8988T (cell line): ENCODE measurements at regions not wholly inside any gene's neighbourhood (a gene's known extent, or its start where the extent isn't known, plus 50 kb on each side); places are given as distances from the start of the nearest gene placed in this dataset.
A peak's percentile ranks its signal among the peaks of the same experiment; 100 is the strongest.
"Not testable (repeated sequence)": the region's sequence is repeated elsewhere in the genome, so short reads cannot be mapped to it uniquely, and the experiment has no call there.

ENCODE experiments used
- DNase-seq: peaks from one replicate; pipeline ENCODE4 v3.0.0; 2011

- DNase-seq: no peak
Observed at GRCh38 chr6:163774485-163774884, 360.0 kb downstream of the QKI start.

GRCh38 chr6:163773646-163774045 lies 359.1 kb downstream of the QKI start:
- no peak for DNase-seq

- DNase-seq: no peak
Observed at GRCh38 chr6:163772701-163773100, 358.2 kb downstream of the QKI start.

GRCh38 chr6:163771180-163771579 lies 356.7 kb downstream of the QKI start:
- DNase-seq: no peak

- DNase-seq: no peak
Observed at GRCh38 chr6:163768905-163769304, 354.4 kb downstream of the QKI start.

- DNase-seq: no peak
Observed at GRCh38 chr6:163766936-163767335, 352.4 kb downstream of the QKI start.

- DNase-seq: no peak
Observed at GRCh38 chr6:163765335-163765734, 350.8 kb downstream of the QKI start.

GRCh38 chr6:163764565-163764964 lies 350.0 kb downstream of the QKI start:
- DNase-seq: no peak

GRCh38 chr6:163761481-163761880 lies 347.0 kb downstream of the QKI start:
- no peak for DNase-seq

- no peak for DNase-seq
Observed at GRCh38 chr6:163760860-163761259, 346.3 kb downstream of the QKI start.

- no peak for DNase-seq
Observed at GRCh38 chr6:163759542-163759941, 345.0 kb downstream of the QKI start.

GRCh38 chr6:163757520-163757919 lies 343.0 kb downstream of the QKI start:
- no peak for DNase-seq

GRCh38 chr6:163756079-163756478 lies 341.6 kb downstream of the QKI start:
- no peak for DNase-seq

- DNase-seq: no peak
Observed at GRCh38 chr6:163754866-163755265, 340.3 kb downstream of the QKI start.

GRCh38 chr6:163753430-163753829 lies 338.9 kb downstream of the QKI start:
- DNase-seq: no peak

GRCh38 chr6:163752446-163752845 lies 337.9 kb downstream of the QKI start:
- no peak for DNase-seq

- DNase-seq: no peak
Observed at GRCh38 chr6:163751032-163751525, 336.6 kb downstream of the QKI start.

- no peak for DNase-seq
Observed at GRCh38 chr6:163750431-163751031, 336.0 kb downstream of the QKI start.

GRCh38 chr6:163748886-163749285 lies 334.4 kb downstream of the QKI start:
- DNase-seq: no peak

GRCh38 chr6:163748036-163748435 lies 333.5 kb downstream of the QKI start:
- DNase-seq: no peak

GRCh38 chr6:163747058-163747457 lies 332.5 kb downstream of the QKI start:
- not testable (repeated sequence) for DNase-seq

GRCh38 chr6:163745536-163746400 lies 331.2 kb downstream of the QKI start:
- peak; percentile 85 for DNase-seq

- no peak for DNase-seq
Observed at GRCh38 chr6:163744256-163744925, 329.9 kb downstream of the QKI start.

- no peak for DNase-seq
Observed at GRCh38 chr6:163743796-163744195, 329.3 kb downstream of the QKI start.
